Forelimb muscle (tissue), 1 donor: ENCODE measurements at regions not wholly inside any gene's neighbourhood (a gene's known extent, or its start where the extent isn't known, plus 50 kb on each side); places are given as distances from the start of the nearest gene placed in this dataset.
"Not testable (repeated sequence)": the region's sequence is repeated elsewhere in the genome, so short reads cannot be mapped to it uniquely, and the experiment has no call there.

Experiments
- DNase-seq: peaks from one replicate; pipeline ENCODE4 v3.0.0-alpha.2; 2013; ENCODE audit warnings: low read depth

DNA sequence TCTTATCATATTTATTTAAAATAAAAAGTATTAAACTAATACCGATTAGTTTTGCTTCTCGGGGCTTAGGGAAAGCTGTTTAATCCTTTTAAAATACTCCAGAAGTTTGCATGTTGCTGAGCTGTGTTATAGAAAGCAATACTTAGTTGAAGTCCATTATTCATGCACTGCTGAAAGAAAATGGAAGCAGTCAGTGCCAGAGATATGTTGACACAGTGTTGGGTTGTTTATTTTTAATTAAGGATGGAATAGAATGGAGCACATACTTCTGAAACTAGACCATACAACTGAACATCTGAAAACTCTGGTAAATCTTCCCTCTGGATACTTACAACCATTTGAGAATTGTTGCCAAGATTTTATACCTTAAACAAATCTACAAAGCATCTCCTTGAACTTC, 282.7 kb upstream of the CCDC179 start:
- DNase-seq, result no peak

DNA sequence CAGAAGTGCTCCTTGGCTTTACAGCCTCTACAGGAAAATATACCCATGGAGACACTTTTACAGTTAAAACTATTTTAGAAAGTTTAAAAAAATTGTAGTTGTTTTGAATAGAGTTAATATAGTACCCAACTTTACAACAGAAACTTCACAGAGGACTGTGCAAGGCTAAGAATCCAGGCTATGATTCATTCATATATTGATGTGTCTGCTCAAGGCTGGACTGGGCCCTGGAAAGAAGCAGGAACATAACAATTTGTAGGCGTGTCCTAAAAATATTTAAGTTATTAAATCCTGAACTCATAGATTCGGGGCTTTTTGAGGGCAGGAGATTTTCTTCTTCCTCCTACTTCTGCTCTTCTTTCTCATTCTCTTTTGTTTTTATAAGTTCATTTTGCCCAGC, 291.5 kb upstream of the CCDC179 start:
- no peak for DNase-seq

DNA sequence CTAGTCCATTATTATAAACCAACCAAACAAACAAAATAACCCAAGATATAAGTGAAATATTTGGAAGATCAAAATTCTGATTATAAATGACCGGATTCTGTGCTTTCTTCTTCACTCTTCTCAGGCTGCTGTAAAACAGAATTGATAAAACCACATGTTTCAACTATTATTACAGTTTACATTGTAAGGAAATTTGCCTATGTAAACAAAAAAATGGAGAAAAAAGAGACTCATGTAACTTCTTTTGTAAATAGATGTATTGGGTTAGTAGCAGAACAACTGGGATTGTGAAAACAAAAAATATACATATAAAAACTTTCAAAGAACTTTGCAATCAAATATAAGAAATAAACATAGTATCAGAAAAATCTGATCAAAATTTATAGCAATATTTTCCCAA, 295.2 kb upstream of the CCDC179 start:
- DNase-seq, result no peak

DNA sequence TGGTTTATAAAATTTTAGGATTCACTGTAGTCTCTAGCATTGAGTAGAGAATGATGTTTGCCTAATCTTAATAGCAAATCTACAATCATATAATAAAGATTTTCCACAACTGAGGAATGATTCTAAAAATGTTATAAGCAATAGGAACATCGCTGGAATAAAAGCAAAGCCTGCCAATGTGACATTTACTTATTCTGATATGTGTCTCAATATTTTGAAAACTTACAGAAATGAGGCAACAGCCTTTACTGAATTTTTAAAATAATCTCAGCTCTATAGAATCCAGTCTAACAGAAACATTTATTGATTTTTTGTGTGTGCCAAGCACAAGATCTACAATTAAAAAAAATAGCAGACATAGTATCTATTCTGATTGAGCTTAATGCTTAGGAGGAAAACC, 303.7 kb upstream of the CCDC179 start:
- no peak for DNase-seq

DNA sequence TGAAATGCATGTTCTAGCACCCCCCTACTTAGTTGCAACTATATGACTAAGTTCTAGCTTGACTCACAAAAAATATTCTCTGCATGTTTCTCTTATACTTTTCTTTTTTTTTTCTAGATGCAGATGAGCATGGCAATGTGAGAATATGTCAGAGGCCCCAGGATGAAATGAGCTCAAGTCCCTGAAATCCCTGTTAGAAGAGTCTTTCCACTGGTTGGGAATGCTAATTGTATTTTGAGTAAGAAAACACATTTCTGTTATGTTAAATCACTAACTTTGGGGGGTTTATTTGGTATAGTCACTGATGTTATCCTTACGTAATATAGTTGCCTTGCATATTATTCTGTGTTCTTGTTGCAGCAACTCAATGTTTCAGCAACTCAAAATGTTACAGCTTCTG, 306.1 kb upstream of the CCDC179 start:
- no peak for DNase-seq

DNA sequence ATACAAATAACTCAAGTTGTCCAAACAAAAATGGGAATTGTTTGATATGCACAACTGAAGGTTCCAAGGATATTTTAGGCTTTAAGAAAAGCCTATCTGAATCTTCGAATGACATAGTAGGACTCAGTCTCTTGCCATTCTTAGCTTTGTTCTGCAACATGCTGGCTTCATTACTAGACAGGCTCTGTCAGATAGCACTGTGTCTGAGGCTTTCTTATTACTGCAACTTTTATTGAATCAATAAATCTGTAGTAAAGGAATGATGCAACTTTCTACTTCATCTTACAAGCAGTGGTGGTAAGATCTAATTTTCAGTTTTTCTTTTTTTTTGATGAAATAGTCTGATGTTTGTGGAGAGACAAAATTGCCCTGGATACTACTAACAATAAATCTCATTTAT, 319.3 kb upstream of the CCDC179 start:
- DNase-seq, result no peak

DNA sequence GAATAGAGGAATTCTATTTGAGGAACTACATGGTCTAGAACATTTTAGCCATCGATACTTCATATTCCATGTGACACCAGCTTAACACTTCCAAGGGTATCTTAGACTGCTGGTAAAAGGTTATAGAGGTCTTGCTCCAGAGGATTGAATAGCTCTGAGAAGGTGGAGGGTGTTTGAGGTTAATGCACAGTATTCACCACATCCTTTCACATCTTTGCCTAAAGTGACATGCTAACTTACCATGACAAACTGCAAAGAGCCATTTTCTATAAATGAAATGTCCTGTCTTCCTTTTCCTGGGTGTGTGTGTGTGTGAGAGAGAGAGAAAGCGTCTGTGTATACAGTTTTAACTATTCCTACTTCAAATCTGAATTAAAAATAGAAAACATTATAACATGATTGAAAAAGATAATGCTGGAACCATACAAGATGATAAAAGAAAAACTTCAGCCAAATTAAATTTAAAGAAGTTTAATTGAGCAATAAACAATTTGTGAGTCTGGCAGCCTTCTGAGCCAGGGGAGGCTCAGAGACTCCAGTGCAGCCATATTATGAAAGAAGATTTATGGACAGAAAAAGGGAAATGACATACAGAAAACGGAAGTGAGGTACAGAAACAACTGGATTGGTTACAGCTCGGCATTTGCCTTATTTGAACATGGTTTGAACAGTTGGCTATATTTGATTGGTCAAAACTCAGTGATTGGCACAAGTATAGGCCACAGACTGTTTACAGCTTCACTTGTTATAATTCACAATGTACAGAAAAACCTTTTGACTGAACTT, 320.9 kb upstream of the CCDC179 start:
- no peak for DNase-seq

DNA sequence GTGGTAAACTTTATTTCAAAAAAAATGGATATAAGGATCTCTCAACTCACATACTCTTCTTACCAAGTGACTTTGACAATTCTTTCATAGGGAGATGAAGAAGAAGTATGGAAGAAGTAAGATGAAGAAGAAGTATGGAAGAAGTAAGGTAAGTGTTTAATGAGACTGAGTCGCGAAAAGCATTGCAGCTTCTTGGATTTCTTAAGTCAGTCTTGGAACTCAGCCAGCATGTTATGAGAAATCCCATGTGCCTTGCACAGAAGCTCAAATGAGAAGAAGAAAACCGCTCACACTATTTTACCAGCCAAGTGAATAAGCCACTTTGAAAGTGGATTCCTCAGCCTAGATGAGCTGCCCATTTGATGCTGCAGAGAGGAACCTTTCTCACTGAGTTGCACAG, 332.0 kb upstream of the CCDC179 start:
- DNase-seq, result no peak

DNA sequence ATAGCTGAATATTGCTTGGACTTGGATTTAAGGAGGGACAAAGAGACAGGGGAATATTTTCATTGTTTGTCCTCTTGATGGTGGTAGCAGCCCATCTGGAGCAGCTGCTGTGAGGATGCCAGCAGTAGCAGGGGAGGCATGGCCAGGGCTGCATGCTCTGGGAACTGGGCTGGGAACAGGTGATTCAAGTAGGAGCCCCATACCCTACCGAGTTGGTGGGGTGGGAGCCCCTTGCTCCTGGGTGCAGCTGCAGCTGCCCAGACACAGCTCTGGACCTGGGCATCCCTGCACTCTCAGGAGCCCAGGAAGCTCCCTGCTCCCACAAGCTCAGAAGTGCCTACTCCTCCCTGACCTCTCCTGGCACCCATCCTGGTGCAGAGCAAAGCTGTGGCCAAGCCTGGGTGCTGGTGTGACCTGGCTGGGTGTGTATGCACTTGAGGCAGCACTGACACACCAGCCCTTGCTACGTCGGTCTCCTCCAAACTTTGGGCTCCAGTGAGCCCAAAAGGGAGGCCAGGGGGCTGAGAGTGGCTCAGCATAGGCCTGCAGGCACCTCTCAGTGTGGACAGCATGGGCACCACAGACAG, 341.8 kb upstream of the CCDC179 start:
- no peak for DNase-seq

DNA sequence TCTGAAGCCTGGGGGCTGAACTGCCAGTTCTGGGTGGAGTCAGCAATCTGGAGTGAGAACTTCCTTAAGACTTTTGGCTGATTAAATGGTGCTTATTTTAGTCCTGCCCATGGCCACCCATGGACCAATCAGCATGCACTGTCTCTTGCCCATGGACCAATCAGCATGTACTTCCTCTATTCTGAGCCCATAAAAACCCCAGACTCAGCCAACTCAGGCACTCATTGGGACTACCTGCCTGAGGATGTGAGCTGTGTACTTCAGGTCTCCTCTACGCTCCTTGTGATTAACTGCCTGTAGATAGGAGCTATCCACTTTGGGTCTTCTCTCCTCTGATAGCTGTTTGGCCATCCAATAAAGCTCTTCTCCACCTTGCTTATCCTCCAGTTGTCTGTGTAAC, 342.3 kb upstream of the CCDC179 start:
- no peak for DNase-seq

DNA sequence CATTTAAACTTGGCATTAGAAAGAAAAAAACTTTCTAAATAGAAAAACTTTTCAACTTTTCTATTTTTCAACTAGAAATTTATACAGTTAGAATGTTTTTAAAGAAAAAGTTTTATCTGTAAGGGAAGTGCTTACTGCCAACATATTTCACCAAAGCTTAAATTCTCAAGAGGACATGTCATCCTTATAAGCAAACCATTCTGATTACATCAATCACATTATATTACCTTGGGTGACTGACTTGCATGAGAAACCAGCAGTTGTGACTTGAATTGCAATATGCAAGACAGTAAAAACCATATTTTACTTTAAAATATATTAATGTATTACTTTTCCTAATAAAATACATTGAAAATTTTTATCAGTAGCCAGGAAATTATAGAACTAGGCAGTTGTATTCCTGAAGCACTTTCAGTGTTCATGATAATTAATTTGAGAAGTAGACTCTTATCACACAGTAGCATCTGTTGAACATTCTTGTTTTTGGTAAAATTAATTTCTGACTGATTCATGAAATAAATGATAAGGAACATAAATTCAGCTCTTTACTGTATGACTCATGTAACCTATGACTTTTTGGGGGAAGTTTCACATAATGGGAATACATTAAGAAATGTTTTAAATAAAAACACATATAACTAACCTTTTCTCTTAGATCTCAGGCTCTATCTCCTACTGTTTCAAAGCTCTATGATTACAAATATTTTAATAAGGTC, 345.0 kb upstream of the CCDC179 start:
- no peak for DNase-seq

DNA sequence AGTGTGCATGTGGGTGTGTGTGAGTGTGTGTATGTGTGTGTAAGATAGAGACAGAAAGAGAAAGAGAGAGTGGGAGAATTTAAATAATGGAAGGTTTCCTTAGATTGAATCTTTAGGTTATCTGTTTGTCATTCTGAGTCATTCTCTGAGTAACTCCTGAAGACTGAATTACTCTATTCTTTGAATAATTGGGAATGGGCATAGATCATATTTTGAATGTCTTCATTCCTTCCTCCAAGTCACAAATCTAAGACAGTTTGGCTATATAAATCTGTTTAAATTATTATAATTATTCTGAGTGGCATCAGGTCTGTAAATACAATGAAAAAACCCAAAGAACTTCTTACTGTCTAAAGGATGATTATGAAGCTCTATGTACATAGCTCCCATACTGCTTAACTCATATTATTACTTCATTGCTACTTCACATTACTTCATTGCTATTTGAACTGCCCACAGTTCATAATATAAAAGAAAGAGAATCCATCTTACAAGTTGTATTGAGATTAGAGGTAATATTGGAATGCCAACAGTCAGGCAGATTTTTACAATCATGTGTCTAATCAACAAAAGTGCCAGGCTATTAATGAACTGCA, 346.6 kb upstream of the CCDC179 start:
- DNase-seq, result no peak

DNA sequence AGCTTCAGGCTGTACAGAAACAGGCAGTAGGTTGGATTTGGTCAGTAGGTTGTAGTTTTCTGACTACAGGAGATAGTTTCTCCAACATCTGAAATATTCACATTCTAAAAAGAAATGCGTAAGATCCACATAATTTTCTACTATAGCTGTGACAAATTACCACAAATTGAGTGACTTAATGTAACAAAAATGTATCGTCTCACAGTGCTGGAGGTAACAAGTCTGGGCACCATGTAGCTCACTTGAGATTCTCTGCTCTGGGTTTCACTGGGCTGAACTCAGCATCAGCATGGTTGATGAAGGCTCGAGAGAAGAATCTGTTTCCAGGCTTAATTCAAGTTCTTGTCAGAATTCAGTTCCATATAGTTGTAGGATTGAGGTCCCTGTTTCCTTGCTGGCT, 350.9 kb upstream of the CCDC179 start:
- DNase-seq, result no peak

DNA sequence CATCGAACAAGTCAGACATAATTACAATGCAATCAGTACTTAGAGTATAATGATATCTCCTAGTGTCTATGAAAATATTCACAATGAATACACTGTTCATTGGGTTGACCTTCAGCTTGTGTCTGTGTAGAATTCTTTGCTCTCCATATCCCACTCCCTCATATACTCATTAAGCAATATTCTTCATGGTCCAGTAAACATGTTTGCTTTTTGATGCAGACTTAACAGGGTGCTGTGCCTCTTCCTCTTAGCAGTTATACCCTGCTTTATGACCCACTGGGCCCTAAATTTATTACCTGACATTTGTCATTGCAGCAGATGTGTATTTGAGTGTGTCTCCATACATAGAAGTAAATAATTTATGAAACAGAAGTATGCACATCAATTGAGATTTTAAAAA, 352.5 kb upstream of the CCDC179 start:
- DNase-seq, result no peak

DNA sequence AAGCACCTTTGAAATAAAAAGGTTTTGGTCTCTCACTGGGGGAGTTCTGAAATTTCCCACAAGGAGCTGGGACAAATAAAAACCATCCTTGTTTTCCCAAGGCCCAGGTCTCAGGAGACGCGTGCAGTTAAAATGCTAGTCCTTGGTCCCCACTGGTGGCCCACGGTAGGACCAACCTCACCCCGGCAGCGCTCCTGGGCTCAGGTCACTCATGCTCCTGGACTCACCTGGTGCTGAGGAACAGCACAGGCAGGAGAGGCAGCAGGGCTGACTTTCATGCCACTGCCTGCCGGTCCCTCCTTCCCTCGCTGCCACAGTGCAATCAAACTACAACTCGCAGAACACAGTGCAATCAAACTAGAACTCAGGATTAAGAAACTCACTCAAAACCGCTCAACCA, 356.8 kb upstream of the CCDC179 start:
- no peak for DNase-seq

DNA sequence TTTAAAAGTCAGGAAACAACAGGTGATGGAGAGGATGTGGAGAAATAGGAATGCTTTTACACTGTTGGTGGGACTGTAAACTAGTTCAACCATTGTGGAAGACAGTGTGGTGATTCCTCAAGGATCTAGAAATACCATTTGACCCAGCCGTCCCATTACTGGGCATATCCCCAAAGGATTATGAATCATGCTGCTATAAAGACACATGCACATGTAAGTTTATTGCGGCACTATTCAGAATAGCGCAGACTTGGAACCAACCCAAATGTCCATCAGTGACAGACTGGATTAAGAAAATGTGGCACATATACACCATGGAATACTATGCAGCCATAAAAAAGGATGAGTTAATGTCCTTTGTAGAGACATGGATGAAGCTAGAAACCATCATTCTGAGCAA, 359.8 kb upstream of the CCDC179 start:
- DNase-seq, result not testable (repeated sequence)

DNA sequence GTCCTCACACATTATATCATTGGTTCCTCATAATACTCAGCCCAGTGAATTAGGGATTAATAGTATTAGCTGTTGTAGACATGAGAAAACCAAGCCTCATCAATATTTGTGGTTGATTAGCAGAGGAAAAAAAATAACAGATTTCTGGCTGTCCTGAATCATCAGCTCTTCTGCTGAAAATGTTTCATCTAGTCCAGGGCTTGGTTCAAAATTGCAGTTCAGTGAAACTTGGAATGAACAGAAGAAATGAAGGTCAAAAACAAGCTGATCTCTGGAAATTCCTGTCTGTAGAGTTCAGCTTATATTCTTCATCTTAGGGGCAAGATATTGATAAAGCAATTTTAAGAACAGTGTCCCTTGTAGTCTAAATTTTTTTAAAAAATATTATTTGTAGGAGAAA, 361.1 kb upstream of the CCDC179 start:
- DNase-seq, result no peak

DNA sequence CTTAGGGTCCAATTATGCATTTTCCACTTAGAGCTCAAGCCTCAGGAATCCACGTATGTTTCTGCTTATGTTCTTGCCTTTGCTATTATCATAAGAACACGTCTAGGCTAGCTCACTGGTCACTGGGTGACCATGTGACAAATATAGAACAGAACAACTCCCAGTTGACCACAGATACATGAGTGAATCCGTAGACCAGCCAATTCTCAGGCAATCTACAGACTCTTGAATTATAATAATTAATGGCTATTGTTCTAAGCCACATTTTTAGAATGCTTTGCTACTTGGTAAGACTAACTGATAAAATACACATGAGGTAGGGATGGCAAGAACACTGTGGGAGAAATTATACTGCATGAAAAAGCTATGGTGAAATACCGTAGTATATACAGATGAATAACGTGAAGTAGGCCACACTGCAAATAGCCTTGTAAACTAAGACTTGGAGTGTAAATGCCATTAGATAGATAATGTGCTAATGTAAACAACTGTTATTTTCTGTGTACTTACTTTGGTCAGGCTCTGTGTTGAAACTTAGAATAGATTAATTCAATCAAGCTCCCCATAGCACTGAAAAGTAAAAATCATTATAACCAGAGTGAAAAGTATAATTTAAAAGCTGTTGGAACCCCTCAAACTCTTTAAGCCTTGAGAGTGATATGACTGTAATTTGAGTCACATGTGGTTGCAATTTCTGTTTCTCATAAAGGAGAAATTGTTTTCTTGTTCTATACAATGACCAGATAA, 366.2 kb upstream of the CCDC179 start:
- DNase-seq, result no peak

DNA sequence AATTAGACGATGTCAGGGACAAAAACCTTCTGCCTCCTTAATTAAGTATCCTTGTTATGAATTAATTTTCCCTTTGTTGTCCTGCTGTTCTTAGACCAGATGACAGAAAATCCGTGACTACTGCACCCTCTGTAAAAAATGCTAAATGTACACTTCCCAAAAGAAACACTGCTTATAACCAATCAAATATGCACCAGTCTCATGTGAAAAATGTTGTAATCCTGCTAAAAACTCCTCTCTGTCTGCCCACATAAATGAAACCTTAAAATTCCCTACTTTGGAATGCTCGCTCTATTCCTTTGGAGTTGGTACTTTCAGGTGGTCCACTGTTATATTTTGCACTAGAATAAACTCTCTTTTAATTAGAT, 366.8 kb upstream of the CCDC179 start:
- no peak for DNase-seq

DNA sequence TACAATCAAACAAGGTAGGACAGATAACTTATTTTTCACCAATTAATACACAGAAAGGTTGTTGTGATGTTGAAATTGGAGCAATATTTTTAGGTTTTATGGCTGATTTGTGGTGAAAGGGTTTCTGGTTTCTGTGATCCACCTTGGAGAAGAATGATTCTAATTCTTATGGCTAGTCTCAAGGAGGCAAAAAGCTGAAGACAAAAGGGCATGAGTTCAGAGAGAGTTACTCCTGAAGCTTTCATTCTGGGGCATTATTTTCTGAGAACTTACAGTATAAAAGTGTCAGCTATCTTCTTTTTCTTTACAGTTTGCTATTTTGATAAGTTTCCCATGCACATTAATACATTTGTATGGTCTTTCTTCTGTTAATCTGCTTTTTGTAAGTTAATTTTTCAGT, 372.4 kb upstream of the CCDC179 start:
- no peak for DNase-seq

DNA sequence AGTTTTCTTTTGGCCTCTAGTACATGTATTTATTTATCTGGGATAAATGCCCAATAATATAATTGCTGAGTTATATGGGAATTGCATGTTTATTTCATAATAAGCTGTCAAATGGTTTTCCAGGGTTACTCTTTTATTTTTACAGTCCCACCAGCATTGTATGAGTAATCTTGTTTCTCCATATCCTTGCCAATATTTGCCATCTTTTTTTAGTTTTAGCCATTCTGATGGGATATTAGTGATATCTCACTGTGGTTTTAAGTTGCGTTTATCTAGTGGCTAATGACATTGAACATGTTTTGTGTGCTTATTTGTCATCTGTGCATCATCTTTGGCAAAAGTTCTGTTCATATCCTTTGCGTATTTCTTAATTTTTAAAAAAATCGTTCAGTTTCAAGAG, 372.8 kb upstream of the CCDC179 start:
- DNase-seq, result peak; percentile 4
